ENCODE measurements at regions not wholly inside any gene's neighbourhood (a gene's known extent, or its start where the extent isn't known, plus 50 kb on each side); places are given as distances from the start of the nearest gene placed in this dataset.

GRCh38 chr14:39694341-39694740 lies 262.1 kb upstream of the FBXO33 start:
- no peaks in the 10 kb centered on the region for H3K36me3 ChIP-seq (ENCODE audit: control insufficient read depth, insufficient read depth, low read length)
- peaks cover 5% of the 10 kb centered on the region for H3K36me3 Mint-ChIP-seq (ENCODE audit: low read depth)
- no peaks in the 10 kb centered on the region for H3K4me1 ChIP-seq (ENCODE audit: control insufficient read depth, insufficient read depth, low read length)
- DNase-seq = no peak
- no peak overlapping the region for H3K4me3 ChIP-seq (ENCODE audit: low read length)
- no peaks in the 10 kb centered on the region for H3K9me3 ChIP-seq (ENCODE audit: control insufficient read depth, low read length)
- peaks cover 11% of the 10 kb centered on the region for H3K9me3 Mint-ChIP-seq
- no peaks in the 10 kb centered on the region for H3K27me3 ChIP-seq (ENCODE audit: control insufficient read depth, insufficient read depth, low read length, poor library complexity, severe bottlenecking)
- no peak overlapping the region for H3K27ac ChIP-seq (ENCODE audit: low read depth, low read length)
- no peak overlapping the region for H3K27ac Mint-ChIP-seq
- H3K4me1 Mint-ChIP-seq = no peaks in the 10 kb centered on the region
- WGBS, 2 experiments (ENCODE audit: insufficient coverage in 1 of 2, insufficient read length in 1 of 2) = 90 to 91% methylated on average over 2 of the region's 2 CpGs
- no peak overlapping the region for H3K4me3 Mint-ChIP-seq
- no peak for TF ChIP-seq CTCF (conservative IDR thresholded peaks at IDR 0.05)
- no peak overlapping the region for H3K9ac ChIP-seq (ENCODE audit: extremely low read depth, low read length, poor library complexity, severe bottlenecking)
- no peaks in the 10 kb centered on the region for H3K27me3 Mint-ChIP-seq (ENCODE audit: insufficient read depth)

- Mint-ChIP-seq H3K4me3 (no peak overlapping the region), H3K36me3 (ENCODE audit: low read depth) (no peaks in the 10 kb centered on the region), H3K9me3 (no peaks in the 10 kb centered on the region), H3K27ac (no peak overlapping the region), H3K27me3 (ENCODE audit: insufficient read depth) (peaks cover 4% of the 10 kb centered on the region), H3K4me1 (peaks cover 30% of the 10 kb centered on the region)
- H3K9me3 ChIP-seq (ENCODE audit: control insufficient read depth, low read length) = no peaks in the 10 kb centered on the region
- no peak overlapping the region for H3K9ac ChIP-seq (ENCODE audit: extremely low read depth, low read length, poor library complexity, severe bottlenecking)
- peaks cover 17% of the 10 kb centered on the region for H3K4me1 ChIP-seq (ENCODE audit: control insufficient read depth, insufficient read depth, low read length)
- H3K4me3 ChIP-seq (ENCODE audit: low read length) = no peak overlapping the region
- no peaks in the 10 kb centered on the region for H3K36me3 ChIP-seq (ENCODE audit: control insufficient read depth, insufficient read depth, low read length)
- H3K27me3 ChIP-seq (ENCODE audit: control insufficient read depth, insufficient read depth, low read length, poor library complexity, severe bottlenecking) = no peaks in the 10 kb centered on the region
- no peak for TF ChIP-seq CTCF (conservative IDR thresholded peaks at IDR 0.05)
- WGBS, 2 experiments (ENCODE audit: insufficient coverage in 1 of 2, insufficient read length in 1 of 2) = 40 to 82% methylated on average over 1 to 3 of the region's 3 CpGs
- H3K27ac ChIP-seq (ENCODE audit: low read depth, low read length) = peak overlapping the region; percentile 50
- DNase-seq = no peak
Observed at GRCh38 chr14:39683691-39684260, 251.5 kb upstream of the FBXO33 start.

- no peak overlapping the region for H3K27ac Mint-ChIP-seq
- peaks cover under 1% of the 10 kb centered on the region for H3K27me3 ChIP-seq (ENCODE audit: control insufficient read depth, insufficient read depth, low read length, poor library complexity, severe bottlenecking)
- no peaks in the 10 kb centered on the region for H3K36me3 ChIP-seq (ENCODE audit: control insufficient read depth, insufficient read depth, low read length)
- no peak overlapping the region for H3K4me3 Mint-ChIP-seq
- no peak overlapping the region for H3K9ac ChIP-seq (ENCODE audit: extremely low read depth, low read length, poor library complexity, severe bottlenecking)
- 65% methylated on average over 3 of the region's 3 CpGs; no CpG with 5 or more reads in 1 of the 2 experiments for WGBS, 2 experiments (ENCODE audit: insufficient coverage in 1 of 2, insufficient read length in 1 of 2)
- H3K4me1 Mint-ChIP-seq = peaks cover 30% of the 10 kb centered on the region
- peaks cover 8% of the 10 kb centered on the region for H3K27me3 Mint-ChIP-seq (ENCODE audit: insufficient read depth)
- no peaks in the 10 kb centered on the region for H3K9me3 Mint-ChIP-seq
- H3K4me1 ChIP-seq (ENCODE audit: control insufficient read depth, insufficient read depth, low read length) = peaks cover 17% of the 10 kb centered on the region
- H3K27ac ChIP-seq (ENCODE audit: low read depth, low read length) = peak overlapping the region; percentile 50
- no peak for TF ChIP-seq CTCF (conservative IDR thresholded peaks at IDR 0.05)
- no peaks in the 10 kb centered on the region for H3K36me3 Mint-ChIP-seq (ENCODE audit: low read depth)
- no peaks in the 10 kb centered on the region for H3K9me3 ChIP-seq (ENCODE audit: control insufficient read depth, low read length)
- no peak overlapping the region for H3K4me3 ChIP-seq (ENCODE audit: low read length)
- peak; percentile 47 for DNase-seq
Observed at GRCh38 chr14:39682582-39682981, 250.3 kb upstream of the FBXO33 start.
